ENCODE measurements at regions not wholly inside any gene's neighbourhood (a gene's known extent, or its start where the extent isn't known, plus 50 kb on each side); places are given as distances from the start of the nearest gene placed in this dataset.
"Not testable (repeated sequence)": the region's sequence is repeated elsewhere in the genome, so short reads cannot be mapped to it uniquely, and the experiment has no call there.

GRCh38 chr12:90229407-90230170, 521.0 kb upstream of the ATP2B1 start:
- Histone ChIP-seq H3K9me3 (ENCODE audit: insufficient read depth, low read depth, low read length) (no peaks in the 10 kb centered on the region), H3K27me3 (ENCODE audit: insufficient read depth, low read length) (no peaks in the 10 kb centered on the region), H3K4me3 (ENCODE audit: low read length) (peak overlapping the region; percentile 24; the same call in 1 of the 2 replicates), H3K36me3 (ENCODE audit: insufficient read depth, low read depth, low read length) (no peaks in the 10 kb centered on the region), H3K4me1 (ENCODE audit: insufficient read depth, low read length) (peaks cover 8% of the 10 kb centered on the region), H3K9ac (ENCODE audit: low read depth, low read length) (no peak overlapping the region; the same call in 1 of the 2 replicates), H3K27ac (ENCODE audit: low read length) (peak overlapping the region; percentile 43)

DNA sequence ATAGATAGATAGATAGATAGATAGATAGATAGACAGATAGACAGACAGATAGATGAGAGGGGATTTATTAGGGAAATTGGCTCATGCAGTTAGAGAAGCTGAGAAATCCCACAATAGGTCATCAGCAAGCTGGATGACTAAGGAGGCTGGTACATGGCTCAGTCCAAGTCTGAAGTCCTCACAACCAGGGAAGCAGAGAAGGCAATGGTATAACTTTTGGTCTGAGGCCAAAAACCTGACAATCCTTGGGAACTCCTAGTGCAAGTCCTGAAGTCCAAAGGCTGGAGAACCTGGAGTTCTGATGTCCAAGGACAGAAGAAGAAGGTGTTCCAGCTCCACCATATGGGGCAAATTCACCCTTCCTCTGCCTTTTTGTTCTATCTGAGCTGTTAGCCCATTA, 517.6 kb upstream of the ATP2B1 start:
- H3K4me3 ChIP-seq (ENCODE audit: low read length) = no peak overlapping the region
- no peaks in the 10 kb centered on the region for H3K27me3 ChIP-seq (ENCODE audit: insufficient read depth, low read length)
- no peak overlapping the region for H3K9ac ChIP-seq (ENCODE audit: low read depth, low read length)
- no peaks in the 10 kb centered on the region for H3K9me3 ChIP-seq (ENCODE audit: insufficient read depth, low read depth, low read length)
- no peaks in the 10 kb centered on the region for H3K36me3 ChIP-seq (ENCODE audit: insufficient read depth, low read depth, low read length)
- H3K27ac ChIP-seq (ENCODE audit: low read length) = no peak overlapping the region
- H3K4me1 ChIP-seq (ENCODE audit: insufficient read depth, low read length) = peaks cover 8% of the 10 kb centered on the region

GRCh38 chr12:90216815-90217214, 508.2 kb upstream of the ATP2B1 start:
- Histone ChIP-seq H3K4me1 (ENCODE audit: insufficient read depth, low read length) (no peaks in the 10 kb centered on the region), H3K36me3 (ENCODE audit: insufficient read depth, low read depth, low read length) (no peaks in the 10 kb centered on the region), H3K9me3 (ENCODE audit: insufficient read depth, low read depth, low read length) (no peaks in the 10 kb centered on the region)

DNA sequence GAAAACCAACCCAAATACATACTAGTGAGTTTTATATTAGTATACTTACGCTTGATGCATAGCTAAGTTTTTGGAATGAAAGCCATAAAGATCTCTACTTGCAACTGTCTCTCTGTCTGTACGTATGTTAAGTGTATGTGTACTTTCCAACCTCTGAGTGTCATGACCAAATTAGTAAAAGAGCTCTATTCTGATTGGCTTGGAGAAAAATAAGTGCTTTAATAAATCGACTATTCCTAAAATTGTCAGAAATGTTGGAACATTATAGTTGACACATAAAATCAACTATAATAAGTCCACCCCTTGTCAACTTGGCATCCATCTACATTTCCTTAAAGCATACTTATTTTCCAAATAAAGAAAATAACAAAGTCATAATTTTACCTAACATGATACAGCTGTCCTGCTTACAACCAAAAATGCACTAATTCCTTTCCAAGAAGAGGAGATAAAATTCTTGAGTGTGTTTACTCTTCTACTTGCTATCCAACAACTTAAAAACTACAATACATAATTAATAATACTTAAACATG, 507.4 kb upstream of the ATP2B1 start:
- H3K36me3 ChIP-seq (ENCODE audit: insufficient read depth, low read depth, low read length) = no peaks in the 10 kb centered on the region
- H3K27ac ChIP-seq (ENCODE audit: low read length) = no peak overlapping the region
- H3K9me3 ChIP-seq (ENCODE audit: insufficient read depth, low read depth, low read length) = no peaks in the 10 kb centered on the region
- H3K27me3 ChIP-seq (ENCODE audit: insufficient read depth, low read length) = no peaks in the 10 kb centered on the region
- H3K4me3 ChIP-seq (ENCODE audit: low read length) = no peak overlapping the region
- H3K9ac ChIP-seq (ENCODE audit: low read depth, low read length) = no peak overlapping the region
- H3K4me1 ChIP-seq (ENCODE audit: insufficient read depth, low read length) = no peaks in the 10 kb centered on the region

More at GRCh38 chr12:90216815-90217214, 508.2 kb upstream of the ATP2B1 start:
- Histone ChIP-seq H3K9ac (ENCODE audit: low read depth, low read length) (no peak overlapping the region), H3K4me3 (ENCODE audit: low read length) (no peak overlapping the region), H3K27ac (ENCODE audit: low read length) (no peak overlapping the region), H3K27me3 (ENCODE audit: insufficient read depth, low read length) (no peaks in the 10 kb centered on the region)

- Histone ChIP-seq H3K9me3 (ENCODE audit: insufficient read depth, low read depth, low read length) (peaks cover 13% of the 10 kb centered on the region), H3K4me1 (ENCODE audit: insufficient read depth, low read length) (no peaks in the 10 kb centered on the region), H3K27ac (ENCODE audit: low read length) (no peak overlapping the region), H3K27me3 (ENCODE audit: insufficient read depth, low read length) (no peaks in the 10 kb centered on the region), H3K36me3 (ENCODE audit: insufficient read depth, low read depth, low read length) (no peaks in the 10 kb centered on the region), H3K4me3 (ENCODE audit: low read length) (no peak overlapping the region), H3K9ac (ENCODE audit: low read depth, low read length) (no peak overlapping the region)
Measured at GRCh38 chr12:90211017-90211416, 502.4 kb upstream of the ATP2B1 start.

- Histone ChIP-seq H3K9ac (ENCODE audit: low read depth, low read length) (no peak overlapping the region), H3K9me3 (ENCODE audit: insufficient read depth, low read depth, low read length) (peaks cover 13% of the 10 kb centered on the region), H3K27me3 (ENCODE audit: insufficient read depth, low read length) (no peaks in the 10 kb centered on the region), H3K27ac (ENCODE audit: low read length) (no peak overlapping the region), H3K4me1 (ENCODE audit: insufficient read depth, low read length) (no peaks in the 10 kb centered on the region), H3K36me3 (ENCODE audit: insufficient read depth, low read depth, low read length) (no peaks in the 10 kb centered on the region), H3K4me3 (ENCODE audit: low read length) (no peak overlapping the region)
Measured at GRCh38 chr12:90209029-90209428, 500.4 kb upstream of the ATP2B1 start.

- H3K4me1 ChIP-seq (ENCODE audit: insufficient read depth, low read length); H3K36me3 ChIP-seq (ENCODE audit: insufficient read depth, low read depth, low read length); H3K9ac ChIP-seq (ENCODE audit: low read depth, low read length); H3K4me3 ChIP-seq (ENCODE audit: low read length); H3K27me3 ChIP-seq (ENCODE audit: insufficient read depth, low read length); H3K27ac ChIP-seq (ENCODE audit: low read length): not testable (repeated sequence)
- peaks cover 13% of the 10 kb centered on the region for H3K9me3 ChIP-seq (ENCODE audit: insufficient read depth, low read depth, low read length)
Measured at GRCh38 chr12:90208379-90208778, 499.7 kb upstream of the ATP2B1 start.

- Histone ChIP-seq H3K9me3 (ENCODE audit: insufficient read depth, low read depth, low read length) (peaks cover 13% of the 10 kb centered on the region), H3K36me3 (ENCODE audit: insufficient read depth, low read depth, low read length) (no peaks in the 10 kb centered on the region)
Measured at GRCh38 chr12:90207799-90208198, 499.2 kb upstream of the ATP2B1 start.

DNA sequence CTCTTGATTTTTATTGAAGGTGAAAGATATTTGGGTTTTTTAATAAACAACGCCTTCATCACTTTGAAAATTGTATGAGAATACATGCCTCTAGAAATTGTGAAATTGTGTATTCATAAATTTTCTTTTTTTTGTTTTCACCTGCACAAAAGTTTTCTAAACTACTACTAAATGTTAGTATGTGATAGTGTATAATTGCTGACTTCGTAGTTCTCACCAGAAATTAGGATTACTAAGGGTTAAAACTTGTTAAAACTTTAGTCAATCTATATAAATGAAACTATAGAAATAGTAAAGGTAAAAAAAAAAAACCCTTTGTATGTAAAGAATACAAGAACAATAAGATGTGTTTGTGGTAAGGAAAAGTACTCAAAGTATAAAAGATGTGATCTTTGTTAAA, 496.5 kb upstream of the ATP2B1 start:
- no peaks in the 10 kb centered on the region for H3K36me3 ChIP-seq (ENCODE audit: insufficient read depth, low read depth, low read length)

More at GRCh38 chr12:90207799-90208198, 499.2 kb upstream of the ATP2B1 start:
- no peaks in the 10 kb centered on the region for H3K4me1 ChIP-seq (ENCODE audit: insufficient read depth, low read length)
- H3K27me3 ChIP-seq (ENCODE audit: insufficient read depth, low read length) = no peaks in the 10 kb centered on the region
- no peak overlapping the region for H3K4me3 ChIP-seq (ENCODE audit: low read length)
- no peak overlapping the region for H3K27ac ChIP-seq (ENCODE audit: low read length)
- no peak overlapping the region for H3K9ac ChIP-seq (ENCODE audit: low read depth, low read length)

GRCh38 chr12:90203556-90203955, 494.9 kb upstream of the ATP2B1 start:
- Histone ChIP-seq H3K27ac (ENCODE audit: low read length) (no peak overlapping the region), H3K4me3 (ENCODE audit: low read length) (no peak overlapping the region), H3K4me1 (ENCODE audit: insufficient read depth, low read length) (no peaks in the 10 kb centered on the region), H3K36me3 (ENCODE audit: insufficient read depth, low read depth, low read length) (no peaks in the 10 kb centered on the region), H3K9ac (ENCODE audit: low read depth, low read length) (no peak overlapping the region), H3K9me3 (ENCODE audit: insufficient read depth, low read depth, low read length) (no peaks in the 10 kb centered on the region), H3K27me3 (ENCODE audit: insufficient read depth, low read length) (no peaks in the 10 kb centered on the region)

More for the DNA sequence above, 496.5 kb upstream of the ATP2B1 start:
- Histone ChIP-seq H3K9ac (ENCODE audit: low read depth, low read length) (no peak overlapping the region), H3K4me1 (ENCODE audit: insufficient read depth, low read length) (no peaks in the 10 kb centered on the region), H3K27me3 (ENCODE audit: insufficient read depth, low read length) (no peaks in the 10 kb centered on the region), H3K4me3 (ENCODE audit: low read length) (no peak overlapping the region), H3K9me3 (ENCODE audit: insufficient read depth, low read depth, low read length) (peaks cover 13% of the 10 kb centered on the region), H3K27ac (ENCODE audit: low read length) (no peak overlapping the region)

DNA sequence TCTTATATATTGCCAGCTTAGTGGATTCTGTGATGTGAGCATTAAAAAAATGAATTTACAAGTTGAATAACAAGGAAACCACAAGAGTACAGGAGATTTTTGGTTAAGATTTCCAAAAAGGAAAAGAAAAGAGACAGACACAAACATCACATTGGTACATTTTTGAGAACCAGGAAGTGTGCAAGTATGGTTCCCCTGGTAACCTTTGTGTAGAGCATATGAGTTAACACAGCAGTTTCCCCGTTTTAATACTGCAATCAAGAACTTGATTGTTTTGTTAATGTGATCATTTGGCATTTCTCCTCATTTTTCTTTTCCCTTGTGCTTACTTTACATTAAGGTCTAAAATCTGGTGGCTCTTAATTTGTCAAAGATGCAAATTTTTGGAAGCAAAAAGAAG, 490.4 kb upstream of the ATP2B1 start:
- H3K27ac ChIP-seq (ENCODE audit: low read length) = no peak overlapping the region

GRCh38 chr12:90193500-90193899, 484.9 kb upstream of the ATP2B1 start:
- no peak overlapping the region for H3K4me3 ChIP-seq (ENCODE audit: low read length)
- H3K27ac ChIP-seq (ENCODE audit: low read length) = no peak overlapping the region
- no peak overlapping the region for H3K9ac ChIP-seq (ENCODE audit: low read depth, low read length)
- H3K4me1 ChIP-seq (ENCODE audit: insufficient read depth, low read length) = no peaks in the 10 kb centered on the region
- H3K27me3 ChIP-seq (ENCODE audit: insufficient read depth, low read length) = no peaks in the 10 kb centered on the region
- H3K36me3 ChIP-seq (ENCODE audit: insufficient read depth, low read depth, low read length) = no peaks in the 10 kb centered on the region
- H3K9me3 ChIP-seq (ENCODE audit: insufficient read depth, low read depth, low read length) = no peaks in the 10 kb centered on the region

More for the DNA sequence above, 490.4 kb upstream of the ATP2B1 start:
- H3K4me3 ChIP-seq (ENCODE audit: low read length) = no peak overlapping the region
- no peak overlapping the region for H3K9ac ChIP-seq (ENCODE audit: low read depth, low read length)
- no peaks in the 10 kb centered on the region for H3K36me3 ChIP-seq (ENCODE audit: insufficient read depth, low read depth, low read length)
- no peaks in the 10 kb centered on the region for H3K4me1 ChIP-seq (ENCODE audit: insufficient read depth, low read length)
- no peaks in the 10 kb centered on the region for H3K9me3 ChIP-seq (ENCODE audit: insufficient read depth, low read depth, low read length)
- no peaks in the 10 kb centered on the region for H3K27me3 ChIP-seq (ENCODE audit: insufficient read depth, low read length)
